ENCODE measurements at regions not wholly inside any gene's neighbourhood (a gene's known extent, or its start where the extent isn't known, plus 50 kb on each side); places are given as distances from the start of the nearest gene placed in this dataset.
"Not testable (repeated sequence)": the region's sequence is repeated elsewhere in the genome, so short reads cannot be mapped to it uniquely, and the experiment has no call there.

GRCh38 chr5:103901885-103902284, 339.3 kb upstream of the NUDT12 start:
- DNase-seq: no peak

GRCh38 chr5:103896593-103896992, 334.0 kb upstream of the NUDT12 start:
- no peak for DNase-seq

GRCh38 chr5:103895738-103896137, 333.1 kb upstream of the NUDT12 start:
- DNase-seq: no peak

GRCh38 chr5:103894882-103895281, 332.3 kb upstream of the NUDT12 start:
- no peak for DNase-seq

GRCh38 chr5:103891151-103891550, 328.6 kb upstream of the NUDT12 start:
- no peak for DNase-seq

- no peak for DNase-seq
Measured at GRCh38 chr5:103890313-103890712, 327.7 kb upstream of the NUDT12 start.

- DNase-seq: no peak
Measured at GRCh38 chr5:103889500-103890209, 327.1 kb upstream of the NUDT12 start.

GRCh38 chr5:103886826-103887225, 324.2 kb upstream of the NUDT12 start:
- no peak for DNase-seq

- no peak for DNase-seq
Measured at GRCh38 chr5:103883143-103883542, 320.6 kb upstream of the NUDT12 start.

- no peak for DNase-seq
Measured at GRCh38 chr5:103881560-103881959, 319.0 kb upstream of the NUDT12 start.

GRCh38 chr5:103867857-103868598, 305.4 kb upstream of the NUDT12 start:
- DNase-seq: no peak

- DNase-seq: no peak
Measured at GRCh38 chr5:103866169-103866568, 303.6 kb upstream of the NUDT12 start.

GRCh38 chr5:103862398-103862797, 299.8 kb upstream of the NUDT12 start:
- no peak for DNase-seq

GRCh38 chr5:103860327-103860726, 297.7 kb upstream of the NUDT12 start:
- DNase-seq: no peak

GRCh38 chr5:103858367-103858766, 295.8 kb upstream of the NUDT12 start:
- not testable (repeated sequence) for DNase-seq

- no peak for DNase-seq
Measured at GRCh38 chr5:103851091-103851490, 288.5 kb upstream of the NUDT12 start.

GRCh38 chr5:103849934-103850333, 287.3 kb upstream of the NUDT12 start:
- no peak for DNase-seq

- DNase-seq: no peak
Measured at GRCh38 chr5:103847060-103847459, 284.5 kb upstream of the NUDT12 start.

GRCh38 chr5:103842936-103843335, 280.3 kb upstream of the NUDT12 start:
- no peak for DNase-seq

GRCh38 chr5:103840600-103840999, 278.0 kb upstream of the NUDT12 start:
- DNase-seq: no peak

GRCh38 chr5:103834216-103834615, 271.6 kb upstream of the NUDT12 start:
- no peak for DNase-seq

GRCh38 chr5:103829585-103829984, 267.0 kb upstream of the NUDT12 start:
- DNase-seq: no peak

GRCh38 chr5:103827976-103828375, 265.4 kb upstream of the NUDT12 start:
- no peak for DNase-seq

- no peak for DNase-seq
Measured at GRCh38 chr5:103821361-103821760, 258.8 kb upstream of the NUDT12 start.

All from activated CD8-positive, alpha-beta memory T cell treated with anti-CD3 and anti-CD28 coated beads, Interleukin-2, amount 50 U/mL, for 48 hours (primary cell).